Stimulated activated CD4-positive, alpha-beta T cell treated with anti-CD3 and anti-CD28 coated beads, Interleukin-2, amount 100 ng/mL, for 24 hours (primary cell): ENCODE measurements at regions not wholly inside any gene's neighbourhood (a gene's known extent, or its start where the extent isn't known, plus 50 kb on each side); places are given as distances from the start of the nearest gene placed in this dataset.
"Not testable (repeated sequence)": the region's sequence is repeated elsewhere in the genome, so short reads cannot be mapped to it uniquely, and the experiment has no call there.

Experiments
- DNase-seq, 2 donors: peaks; one replicate each; pipeline ENCODE4 v3.0.0-alpha.2; 2020

- DNase-seq, result no peak
These were observed 156.4 kb downstream of the OAT start for GRCh38 chr10:124262234-124262865.

GRCh38 chr10:124259139-124259825, 159.4 kb downstream of the OAT start:
- DNase-seq, result peak in 1 of 2 donors; percentile 14

GRCh38 chr10:124257781-124258180, 160.9 kb downstream of the OAT start:
- DNase-seq, result no peak

GRCh38 chr10:124256151-124256550, 162.6 kb downstream of the OAT start:
- DNase-seq, result no peak

GRCh38 chr10:124255556-124255955, 162.2 kb upstream of the CHST15 start:
- DNase-seq, result no peak

- DNase-seq, result no peak
These were observed 161.1 kb upstream of the CHST15 start for GRCh38 chr10:124254490-124254889.

- DNase-seq, result no peak
These were observed 159.6 kb upstream of the CHST15 start for GRCh38 chr10:124253006-124253405.

GRCh38 chr10:124252097-124252715, 158.8 kb upstream of the CHST15 start:
- DNase-seq, result no peak

- no peak for DNase-seq
These were observed 158.1 kb upstream of the CHST15 start for GRCh38 chr10:124251317-124252065.

- no peak for DNase-seq
These were observed 157.1 kb upstream of the CHST15 start for GRCh38 chr10:124250506-124250905.

- no peak for DNase-seq
These were observed 156.5 kb upstream of the CHST15 start for GRCh38 chr10:124249812-124250432.

- no peak for DNase-seq
These were observed 155.8 kb upstream of the CHST15 start for GRCh38 chr10:124249196-124249595.

GRCh38 chr10:124248056-124249045, 155.0 kb upstream of the CHST15 start:
- no peak for DNase-seq

- DNase-seq, result no peak
These were observed 152.5 kb upstream of the CHST15 start for GRCh38 chr10:124245806-124246440.

GRCh38 chr10:124245191-124245590, 151.8 kb upstream of the CHST15 start:
- DNase-seq, result no peak

- DNase-seq, result no peak
These were observed 151.0 kb upstream of the CHST15 start for GRCh38 chr10:124244256-124244877.

GRCh38 chr10:124243702-124244121, 150.3 kb upstream of the CHST15 start:
- no peak for DNase-seq

GRCh38 chr10:124242791-124243190, 149.4 kb upstream of the CHST15 start:
- DNase-seq, result no peak

- DNase-seq, result no peak
These were observed 149.0 kb upstream of the CHST15 start for GRCh38 chr10:124242365-124242764.

GRCh38 chr10:124241510-124241909, 148.1 kb upstream of the CHST15 start:
- DNase-seq, result not testable (repeated sequence)

GRCh38 chr10:124240839-124241291, 147.5 kb upstream of the CHST15 start:
- DNase-seq, result no peak
